ENCODE measurements at regions not wholly inside any gene's neighbourhood (a gene's known extent, or its start where the extent isn't known, plus 50 kb on each side); places are given as distances from the start of the nearest gene placed in this dataset.

- no peak overlapping the region for H4K5ac ChIP-seq (ENCODE audit: low read depth, low read length)
- H3K56ac ChIP-seq (ENCODE audit: extremely low read depth, insufficient read depth, low read length): no peak overlapping the region
- H3K27ac ChIP-seq (ENCODE audit: insufficient read depth, low read length): no peak overlapping the region
- no peak overlapping the region for H4K91ac ChIP-seq (ENCODE audit: insufficient read depth, low read depth, low read length)
- H4K8ac ChIP-seq (ENCODE audit: low read depth in 2 of 2, low read length in 2 of 2): no peak overlapping the region
- H3K79me1 ChIP-seq (ENCODE audit: low read depth in 1 of 2, low read length in 2 of 2): no peaks in the 10 kb centered on the region
- H2BK5ac ChIP-seq (ENCODE audit: low read depth, low read length, poor library complexity, severe bottlenecking): no peak overlapping the region
- no peak overlapping the region for H3K9ac ChIP-seq (ENCODE audit: low read depth, low read length)
- H3K36me3 ChIP-seq (ENCODE audit: control insufficient read depth, insufficient read depth, low read length): no peaks in the 10 kb centered on the region
- dilution Hi-C loops (cut with HindIII; ENCODE audit: low sequenced_read_pairs, unreplicated experiment): no loop called here
- no peak overlapping the region for H3K4me3 ChIP-seq (ENCODE audit: insufficient read depth, low read depth, low read length)
- no peak overlapping the region for H2BK15ac ChIP-seq (ENCODE audit: low read depth, low read length)
- H2BK20ac ChIP-seq (ENCODE audit: low read depth, low read length): no peak overlapping the region
- DNase-seq (no peak), ATAC-seq (ENCODE audit: low read depth) (no peak)
- H3K27me3 ChIP-seq (ENCODE audit: control insufficient read depth, insufficient read depth, low read length): no peaks in the 10 kb centered on the region
- H3K4me2 ChIP-seq (ENCODE audit: low read depth, low read length): no peak overlapping the region
- H3K9me3 ChIP-seq (ENCODE audit: control insufficient read depth, insufficient read depth, low read length): no peaks in the 10 kb centered on the region
- no peaks in the 10 kb centered on the region for H4K20me1 ChIP-seq (ENCODE audit: insufficient read depth, low read length)
- intact Hi-C loops (cut with micrococcal nuclease): no loop called here
- ChIA-PET POLR2A (ENCODE audit: unreplicated experiment) (no interaction called here), CTCF (no interaction called here)
- no peak overlapping the region for H2BK120ac ChIP-seq (ENCODE audit: low read depth, low read length)
- H2AK5ac ChIP-seq (ENCODE audit: low read depth, low read length): no peak overlapping the region
- no peak overlapping the region for H3K4ac ChIP-seq (ENCODE audit: low read depth, low read length)
- H2AFZ ChIP-seq (replicated peaks; ENCODE audit: low read length, poor library complexity): no peak overlapping the region
- no peak for TF ChIP-seq MXI1 (IDR thresholded peaks at IDR 0.05; ENCODE audit: borderline replicate concordance, low read depth, low read length)
- no peak for TF ChIP-seq MAZ (IDR thresholded peaks at IDR 0.05; ENCODE audit: borderline replicate concordance, low read depth, low read length)
- TF ChIP-seq RAD21 (IDR thresholded peaks at IDR 0.05; ENCODE audit: low read length): no peak
- no peak for TF ChIP-seq FOS (IDR thresholded peaks at IDR 0.05; ENCODE audit: low read depth, low read length)
- TF ChIP-seq CHD1 (IDR thresholded peaks at IDR 0.05; ENCODE audit: low read depth, low read length): no peak
- no peak for TF ChIP-seq CEBPB (IDR thresholded peaks at IDR 0.05; ENCODE audit: low read depth, low read length)
- no peak for TF ChIP-seq MAFK (IDR thresholded peaks at IDR 0.05; ENCODE audit: low read depth, low read length)
- TF ChIP-seq CTCF (conservative IDR thresholded peaks at IDR 0.05; ENCODE audit: low read depth, low read length): no peak
- no peak overlapping the region for H2AK9ac ChIP-seq (replicated peaks; ENCODE audit: low read depth, low read length, poor library complexity)
- H3K23ac ChIP-seq (ENCODE audit: low read depth, low read length): no peak overlapping the region
- no peaks in the 10 kb centered on the region for H3K4me1 ChIP-seq (ENCODE audit: control insufficient read depth, insufficient read depth, low read length)
- H3K18ac ChIP-seq (ENCODE audit: low read depth, low read length): no peak overlapping the region
- no TSS peak for BruUV-seq (replicated peaks)
- no peaks in the 10 kb centered on the region for H3K9me1 ChIP-seq (ENCODE audit: insufficient read depth, low read length)
- WGBS, 2 experiments (ENCODE audit: extremely low coverage in 2 of 2, insufficient read length in 1 of 2): no CpG with 5 or more reads among the region's 1 CpG
- no peak overlapping the region for H3K14ac ChIP-seq (replicated peaks; ENCODE audit: low read depth, low read length)
- in situ Hi-C loops (cut with MboI; ENCODE audit: low sequenced_read_pairs): no loop called here
Observed at GRCh38 chr2:66021296-66021695, 413.6 kb upstream of the MEIS1 start.

All from IMR-90 (cell line).